Neural cell (in vitro differentiated cells): ENCODE measurements at regions not wholly inside any gene's neighbourhood (a gene's known extent, or its start where the extent isn't known, plus 50 kb on each side); places are given as distances from the start of the nearest gene placed in this dataset.

Experiments used
- H2AFZ ChIP-seq: fragments of 200-600, 300-800 bp; sonication (generic), shearing (Covaris generic); 2 replicates; pipeline ENCODE4 v1.6.0; 2014; ENCODE audit warnings: low read depth, mild to moderate bottlenecking, antibody characterized with exemption, low read length, moderate library complexity
- H3F3A ChIP-seq: fragments of 200-600 bp; shearing (Covaris generic); 2 replicates; pipeline ENCODE4 v1.6.1; 2016; ENCODE audit warnings: mild to moderate bottlenecking, moderate library complexity, mixed read lengths, antibody characterized with exemption, low read length; ENCODE audit not compliant: insufficient read depth, poor library complexity, severe bottlenecking
- H3K27ac ChIP-seq: fragments of 200-600, 300-800 bp; sonication (generic), shearing (Covaris generic); 2 replicates; pipeline ENCODE4 v1.5.1; 2014; ENCODE audit warnings: mild to moderate bottlenecking, low read length, moderate library complexity
- H3K27me3 ChIP-seq: fragments of 300-800, 200-600 bp; sonication (generic), shearing (Covaris generic); 2 replicates; pipeline ENCODE4 v1.6.0; 2014; ENCODE audit warnings: mild to moderate bottlenecking, low read depth, low read length, moderate library complexity; ENCODE audit not compliant: insufficient read depth
- H3K36me3 ChIP-seq: fragments of 300-800, 200-600 bp; sonication (generic), shearing (Covaris generic); 2 replicates; pipeline ENCODE4 v1.5.1; 2014; ENCODE audit warnings: mild to moderate bottlenecking, antibody characterized with exemption, low read length, moderate library complexity; ENCODE audit not compliant: insufficient read depth
- H3K4me2 ChIP-seq: fragments of 300-800, 200-600 bp; sonication (generic), shearing (Covaris generic); 2 replicates; pipeline ENCODE4 v1.6.0; 2014; ENCODE audit warnings: mild to moderate bottlenecking, low read length
- H3K4me3 ChIP-seq: fragments of 300-800, 200-600 bp; sonication (generic), shearing (Covaris generic); 2 replicates; pipeline ENCODE4 v1.5.1; 2014; ENCODE audit warnings: mild to moderate bottlenecking, low read length, moderate library complexity
- H3K79me2 ChIP-seq: fragments of 200-600 bp; shearing (Covaris generic); replicated peaks from 2 replicates; pipeline ENCODE4 v1.6.0; 2014; ENCODE audit warnings: mild to moderate bottlenecking, low read length, moderate library complexity; ENCODE audit not compliant: insufficient read depth
- H3K9ac ChIP-seq: fragments of 300-800, 200-600 bp; sonication (generic), shearing (Covaris generic); 2 replicates; pipeline ENCODE4 v1.6.1; 2016; ENCODE audit warnings: mild to moderate bottlenecking, low read length, mixed read lengths
- H3K9me2 ChIP-seq: fragments of 200-600 bp; shearing (Covaris generic); 2 replicates; pipeline ENCODE4 v1.6.1; 2016; ENCODE audit warnings: mild to moderate bottlenecking, low read length, mixed read lengths; ENCODE audit not compliant: insufficient read depth
- H3K9me3 ChIP-seq: fragments of 200-600, 300-800 bp; sonication (generic), shearing (Covaris generic); 2 replicates; pipeline ENCODE4 v1.6.1; 2016; ENCODE audit warnings: mild to moderate bottlenecking, mixed run types, low read length, moderate library complexity, mixed read lengths
- H4K20me1 ChIP-seq: fragments of 200-600 bp; shearing (Covaris generic); 2 replicates; pipeline ENCODE4 v1.6.1; 2016; ENCODE audit warnings: mild to moderate bottlenecking, mixed run types; ENCODE audit not compliant: insufficient read depth
- CTCF ChIP-seq: fragments of 450-650 bp; IDR thresholded peaks from 2 replicates; pipeline ENCODE4 v1.5.1; 2014; ENCODE audit warnings: antibody characterized with exemption, mild to moderate bottlenecking, moderate library complexity; ENCODE audit not compliant: poor library complexity, severe bottlenecking
- EP300 ChIP-seq: fragments of 450-650 bp; conservative IDR thresholded peaks from 2 replicates; pipeline ENCODE4 v1.6.1; 2014; ENCODE audit warnings: antibody characterized with exemption, mild to moderate bottlenecking, moderate library complexity; ENCODE audit not compliant: poor library complexity, severe bottlenecking
- EZH2 ChIP-seq: fragments of 200-600, 300-800 bp; shearing (Covaris generic), sonication (generic); IDR thresholded peaks from 2 replicates; pipeline ENCODE4 v1.6.1; 2014; ENCODE audit warnings: antibody characterized with exemption, low read length, borderline replicate concordance, mild to moderate bottlenecking; ENCODE audit not compliant: insufficient read depth, poor library complexity, severe bottlenecking
- MXI1 ChIP-seq: fragments of 450-650 bp; conservative IDR thresholded peaks from 2 replicates; pipeline ENCODE4 v1.6.1; 2014; ENCODE audit warnings: antibody characterized with exemption, mild to moderate bottlenecking; ENCODE audit not compliant: poor library complexity, severe bottlenecking
- POLR2AphosphoS5 ChIP-seq: IDR thresholded peaks from 2 replicates; pipeline ENCODE4 v1.6.1; 2012
- RAD21 ChIP-seq: fragments of 450-650 bp; conservative IDR thresholded peaks from 2 replicates; pipeline ENCODE4 v1.6.1; 2014; ENCODE audit warnings: antibody characterized with exemption, mild to moderate bottlenecking, moderate library complexity
- REST ChIP-seq: IDR thresholded peaks from 2 replicates; pipeline ENCODE4 v1.6.1; 2012; ENCODE audit warnings: borderline replicate concordance
- SMC3 ChIP-seq: fragments of 450-650 bp; conservative IDR thresholded peaks from 2 replicates; pipeline ENCODE4 v1.6.1; 2014; ENCODE audit warnings: antibody characterized with exemption, mild to moderate bottlenecking, moderate library complexity; ENCODE audit not compliant: poor library complexity
- TAF1 ChIP-seq: IDR thresholded peaks from 2 replicates; pipeline ENCODE4 v1.6.1; 2012; ENCODE audit warnings: low read depth

GRCh38 chr20:40890635-40891034, 138.0 kb upstream of the TOP1 start:
- Histone ChIP-seq H3K9me2 (no peaks in the 10 kb centered on the region), H3K4me3 (no peak overlapping the region), H4K20me1 (no peaks in the 10 kb centered on the region), H3F3A (no peaks in the 10 kb centered on the region), H3K27me3 (no peaks in the 10 kb centered on the region), H3K4me2 (no peak overlapping the region), H3K9me3 (no peaks in the 10 kb centered on the region), H3K36me3 (no peaks in the 10 kb centered on the region), H2AFZ (no peak overlapping the region), H3K9ac (no peak overlapping the region), H3K27ac (no peak overlapping the region), H3K79me2 (no peaks in the 10 kb centered on the region)
- TF ChIP-seq RAD21: no peak
- TF ChIP-seq REST: no peak
- TF ChIP-seq MXI1: no peak
- TF ChIP-seq SMC3: no peak
- TF ChIP-seq POLR2AphosphoS5: no peak
- TF ChIP-seq TAF1: no peak
- TF ChIP-seq EP300: no peak
- TF ChIP-seq EZH2: no peak
- TF ChIP-seq CTCF: no peak

- Histone ChIP-seq H3K4me3 (no peak overlapping the region), H3F3A (no peaks in the 10 kb centered on the region), H3K9me2 (no peaks in the 10 kb centered on the region), H3K36me3 (no peaks in the 10 kb centered on the region), H3K9ac (no peak overlapping the region), H4K20me1 (no peaks in the 10 kb centered on the region), H3K4me2 (no peak overlapping the region), H2AFZ (no peak overlapping the region), H3K79me2 (no peaks in the 10 kb centered on the region), H3K27ac (no peak overlapping the region), H3K27me3 (no peaks in the 10 kb centered on the region), H3K9me3 (no peaks in the 10 kb centered on the region)
- TF ChIP-seq EZH2 (no peak), TAF1 (no peak), POLR2AphosphoS5 (no peak)
Measured at GRCh38 chr20:40891351-40891750, 137.3 kb upstream of the TOP1 start.

GRCh38 chr20:40892642-40893041, 136.0 kb upstream of the TOP1 start:
- H3K9me3 ChIP-seq: no peaks in the 10 kb centered on the region
- TF ChIP-seq RAD21 (no peak), TAF1 (no peak), POLR2AphosphoS5 (no peak), MXI1 (no peak), CTCF (no peak), REST (no peak), EZH2 (no peak), EP300 (no peak), SMC3 (no peak)
- H3K36me3 ChIP-seq: no peaks in the 10 kb centered on the region

More at GRCh38 chr20:40892642-40893041, 136.0 kb upstream of the TOP1 start:
- H3K4me2 ChIP-seq: no peak overlapping the region
- H3K27ac ChIP-seq: no peak overlapping the region
- H3K9me2 ChIP-seq: no peaks in the 10 kb centered on the region
- H3K9ac ChIP-seq: no peak overlapping the region
- no peaks in the 10 kb centered on the region for H3K79me2 ChIP-seq
- H4K20me1 ChIP-seq: no peaks in the 10 kb centered on the region
- H3K4me3 ChIP-seq: no peak overlapping the region
- H3K27me3 ChIP-seq: no peaks in the 10 kb centered on the region
- no peak overlapping the region for H2AFZ ChIP-seq
- H3F3A ChIP-seq: no peaks in the 10 kb centered on the region
